Globus pallidus (tissue), 1 donor: ENCODE measurements at regions not wholly inside any gene's neighbourhood (a gene's known extent, or its start where the extent isn't known, plus 50 kb on each side); places are given as distances from the start of the nearest gene placed in this dataset.

Source experiments
- DNase-seq: peaks from one replicate; pipeline ENCODE4 v3.0.0-alpha.2; 2015; ENCODE audit warnings: low spot score

GRCh38 chr1:30479575-30479974, 243.8 kb downstream of the MATN1 start:
- DNase-seq: no peak

GRCh38 chr1:30478799-30479563, 244.4 kb downstream of the MATN1 start:
- DNase-seq: no peak

- DNase-seq: no peak
These were observed 245.1 kb downstream of the MATN1 start for GRCh38 chr1:30478283-30478682.

GRCh38 chr1:30477588-30477987, 245.8 kb downstream of the MATN1 start:
- no peak for DNase-seq

GRCh38 chr1:30476911-30477459, 246.4 kb downstream of the MATN1 start:
- no peak for DNase-seq

GRCh38 chr1:30476476-30476875, 246.9 kb downstream of the MATN1 start:
- DNase-seq: no peak

GRCh38 chr1:30475966-30476365, 247.4 kb downstream of the MATN1 start:
- no peak for DNase-seq

GRCh38 chr1:30475201-30475600, 248.2 kb downstream of the MATN1 start:
- DNase-seq: no peak

- no peak for DNase-seq
These were observed 248.6 kb downstream of the MATN1 start for GRCh38 chr1:30474818-30475200.

- no peak for DNase-seq
These were observed 249.2 kb downstream of the MATN1 start for GRCh38 chr1:30473922-30474817.

GRCh38 chr1:30472526-30472925, 250.9 kb downstream of the MATN1 start:
- no peak for DNase-seq

GRCh38 chr1:30472009-30472408, 251.4 kb downstream of the MATN1 start:
- DNase-seq: no peak

GRCh38 chr1:30471307-30471706, 252.1 kb downstream of the MATN1 start:
- no peak for DNase-seq

- no peak for DNase-seq
These were observed 254.0 kb downstream of the MATN1 start for GRCh38 chr1:30469426-30469825.

- no peak for DNase-seq
These were observed 256.3 kb downstream of the MATN1 start for GRCh38 chr1:30467101-30467500.

GRCh38 chr1:30466610-30467009, 256.8 kb downstream of the MATN1 start:
- DNase-seq: no peak

- DNase-seq: no peak
These were observed 257.4 kb downstream of the MATN1 start for GRCh38 chr1:30466026-30466425.

- no peak for DNase-seq
These were observed 258.3 kb downstream of the MATN1 start for GRCh38 chr1:30465096-30465495.

GRCh38 chr1:30464187-30464617, 259.2 kb downstream of the MATN1 start:
- no peak for DNase-seq

- DNase-seq: no peak
These were observed 260.5 kb downstream of the MATN1 start for GRCh38 chr1:30462826-30463425.

- DNase-seq: no peak
These were observed 261.2 kb downstream of the MATN1 start for GRCh38 chr1:30462166-30462565.

- no peak for DNase-seq
These were observed 261.7 kb downstream of the MATN1 start for GRCh38 chr1:30461640-30462039.
